Rectal smooth muscle tissue (tissue), 1 donor: ENCODE measurements at regions not wholly inside any gene's neighbourhood (a gene's known extent, or its start where the extent isn't known, plus 50 kb on each side); places are given as distances from the start of the nearest gene placed in this dataset.

Experiments
- H3K27ac ChIP-seq: one replicate; pipeline ENCODE4 v1.7.0; 2013; ENCODE audit warnings: low read depth, low read length, inconsistent platforms
- H3K27me3 ChIP-seq: one replicate; pipeline ENCODE4 v1.7.0; 2013; ENCODE audit warnings: low read length; ENCODE audit not compliant: control insufficient read depth, insufficient read depth
- H3K36me3 ChIP-seq: one replicate; pipeline ENCODE4 v1.7.0; 2013; ENCODE audit warnings: low read length; ENCODE audit not compliant: control insufficient read depth, insufficient read depth
- H3K4me1 ChIP-seq: one replicate; pipeline ENCODE4 v1.7.0; 2013; ENCODE audit warnings: low read length; ENCODE audit not compliant: control insufficient read depth, insufficient read depth
- H3K4me3 ChIP-seq: one replicate; pipeline ENCODE4 v1.7.0; 2013; ENCODE audit warnings: low read length
- H3K9ac ChIP-seq: one replicate; pipeline ENCODE4 v1.7.0; 2013; ENCODE audit warnings: low read length

DNA sequence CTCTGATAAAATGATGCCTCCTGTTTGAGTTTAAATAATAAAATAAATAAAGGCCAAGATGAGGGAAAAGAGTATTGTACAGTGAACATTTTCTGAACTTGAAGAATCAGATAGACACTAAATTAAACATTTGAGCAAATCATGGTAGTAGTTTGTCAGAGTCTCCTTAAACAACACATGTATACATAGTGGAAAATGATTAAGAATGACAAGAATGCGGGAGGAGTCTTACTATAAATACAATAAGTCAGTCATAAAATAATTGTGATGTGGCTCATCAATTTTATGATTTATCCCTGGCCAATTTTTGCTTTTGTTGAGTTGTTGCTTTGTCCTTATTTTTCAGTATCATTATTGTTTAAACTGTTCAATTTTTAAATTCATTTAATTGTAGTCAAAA is 158.0 kb upstream of the TMC3 start:
- Histone ChIP-seq H3K27me3 (no peaks in the 10 kb centered on the region), H3K27ac (no peak overlapping the region), H3K4me1 (peaks cover 14% of the 10 kb centered on the region), H3K4me3 (no peak overlapping the region), H3K9ac (no peak overlapping the region), H3K36me3 (no peaks in the 10 kb centered on the region)

- H3K27me3 ChIP-seq: no peaks in the 10 kb centered on the region
- H3K9ac ChIP-seq: no peak overlapping the region
- no peak overlapping the region for H3K4me3 ChIP-seq
- no peak overlapping the region for H3K27ac ChIP-seq
- no peaks in the 10 kb centered on the region for H3K36me3 ChIP-seq
- peaks cover 14% of the 10 kb centered on the region for H3K4me1 ChIP-seq
These were observed 157.1 kb upstream of the TMC3 start for GRCh38 chr15:81531109-81531592.

DNA sequence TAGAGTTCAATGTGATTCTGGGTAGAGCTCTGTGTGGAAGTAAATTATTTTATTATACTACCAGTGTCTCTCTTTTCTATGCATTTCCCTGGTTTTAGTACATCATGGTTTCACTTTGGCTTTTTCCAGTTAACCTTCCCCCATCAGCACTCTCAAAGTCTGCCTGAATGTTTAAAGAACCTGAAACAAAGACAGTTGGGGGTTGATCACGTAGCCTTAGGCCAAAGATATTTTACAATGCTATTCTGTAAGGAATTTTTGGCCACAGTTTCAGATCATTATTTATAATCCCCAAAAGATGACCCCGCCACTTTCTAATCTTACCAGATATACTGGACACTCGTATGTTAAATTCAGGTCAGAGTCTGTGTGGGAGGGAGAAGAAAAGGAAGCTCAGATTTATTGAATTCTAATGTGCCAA is 156.3 kb upstream of the TMC3 start:
- no peak overlapping the region for H3K9ac ChIP-seq
- H3K27ac ChIP-seq: no peak overlapping the region
- no peak overlapping the region for H3K4me3 ChIP-seq
- peaks cover 14% of the 10 kb centered on the region for H3K4me1 ChIP-seq
- H3K36me3 ChIP-seq: no peaks in the 10 kb centered on the region
- no peaks in the 10 kb centered on the region for H3K27me3 ChIP-seq

GRCh38 chr15:81529481-81529880 is 155.5 kb upstream of the TMC3 start:
- H3K27ac ChIP-seq: no peak overlapping the region
- no peaks in the 10 kb centered on the region for H3K27me3 ChIP-seq
- H3K4me3 ChIP-seq: no peak overlapping the region
- H3K36me3 ChIP-seq: no peaks in the 10 kb centered on the region
- no peak overlapping the region for H3K9ac ChIP-seq
- peaks cover 14% of the 10 kb centered on the region for H3K4me1 ChIP-seq

DNA sequence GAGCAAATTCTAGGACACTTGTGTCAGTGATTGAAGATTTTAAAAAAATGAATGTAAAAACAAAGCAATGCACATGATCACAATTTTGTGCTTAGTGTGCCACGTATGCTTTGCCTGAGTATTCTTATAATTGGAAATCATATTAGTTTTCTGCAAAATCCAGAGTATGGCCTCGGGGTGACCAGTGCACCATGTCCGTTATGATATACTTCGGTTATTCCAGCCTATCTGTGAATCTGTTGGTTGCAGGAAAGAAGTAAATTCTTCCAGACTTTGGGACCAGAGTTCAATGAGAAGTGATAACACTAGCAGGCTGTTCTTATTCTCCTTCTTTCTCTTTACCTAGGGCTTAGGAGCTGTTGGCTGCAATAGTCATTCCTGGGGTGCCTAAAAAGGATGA is 152.0 kb upstream of the TMC3 start:
- peaks cover 11% of the 10 kb centered on the region for H3K4me1 ChIP-seq
- no peaks in the 10 kb centered on the region for H3K36me3 ChIP-seq
- no peak overlapping the region for H3K4me3 ChIP-seq
- H3K27ac ChIP-seq: no peak overlapping the region
- no peaks in the 10 kb centered on the region for H3K27me3 ChIP-seq
- H3K9ac ChIP-seq: no peak overlapping the region

DNA sequence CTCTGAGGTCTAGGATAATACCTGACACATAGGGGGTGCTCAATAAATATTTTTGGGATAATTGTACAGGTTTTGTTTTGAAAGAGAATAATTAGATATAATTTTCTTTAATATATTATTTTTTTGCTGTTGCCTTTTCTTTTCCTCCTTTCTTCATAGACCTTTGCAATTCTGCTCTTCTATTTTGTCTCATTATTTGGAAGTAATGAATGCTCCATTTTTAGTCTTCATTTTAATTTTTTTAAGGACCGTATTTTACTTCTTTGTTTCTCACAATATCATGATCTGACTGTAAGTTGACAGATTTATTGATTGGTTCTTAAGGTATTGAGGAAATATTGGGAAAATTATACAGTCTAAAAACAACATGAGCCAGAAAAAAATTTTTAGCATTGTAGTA is 150.5 kb upstream of the TMC3 start:
- Histone ChIP-seq H3K27ac (no peak overlapping the region), H3K4me3 (no peak overlapping the region), H3K36me3 (no peaks in the 10 kb centered on the region), H3K4me1 (peaks cover under 1% of the 10 kb centered on the region), H3K9ac (no peak overlapping the region), H3K27me3 (no peaks in the 10 kb centered on the region)

DNA sequence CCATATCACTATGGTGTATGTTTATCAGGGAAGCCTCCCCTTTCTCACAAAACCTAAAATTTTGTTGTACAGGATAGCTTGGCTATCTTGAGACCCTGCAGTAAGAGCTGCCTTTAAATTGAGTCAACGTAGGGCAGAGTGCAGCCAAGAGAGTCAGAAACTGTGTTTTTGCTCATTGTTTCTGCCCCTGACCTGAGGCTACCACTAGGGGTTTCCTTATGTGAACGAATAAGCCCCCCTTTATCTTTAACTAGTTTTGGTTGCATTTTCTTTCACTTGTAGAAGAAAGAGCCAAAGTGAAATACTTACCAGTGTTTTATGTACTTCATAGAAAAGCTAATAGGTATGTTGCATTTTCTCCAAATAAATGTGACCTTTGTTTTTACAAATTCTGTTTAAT is 149.9 kb upstream of the TMC3 start:
- Histone ChIP-seq H3K27me3 (no peaks in the 10 kb centered on the region), H3K9ac (no peak overlapping the region), H3K27ac (no peak overlapping the region), H3K36me3 (no peaks in the 10 kb centered on the region), H3K4me3 (no peak overlapping the region), H3K4me1 (no peaks in the 10 kb centered on the region)

- Histone ChIP-seq H3K4me3 (no peak overlapping the region), H3K27me3 (no peaks in the 10 kb centered on the region), H3K4me1 (no peaks in the 10 kb centered on the region), H3K9ac (no peak overlapping the region), H3K36me3 (no peaks in the 10 kb centered on the region), H3K27ac (no peak overlapping the region)
These were observed 146.5 kb upstream of the TMC3 start for GRCh38 chr15:81520480-81520879.

- Histone ChIP-seq H3K4me1 (no peaks in the 10 kb centered on the region), H3K27me3 (no peaks in the 10 kb centered on the region), H3K27ac (no peak overlapping the region), H3K36me3 (no peaks in the 10 kb centered on the region), H3K4me3 (no peak overlapping the region), H3K9ac (no peak overlapping the region)
These were observed 142.4 kb upstream of the TMC3 start for GRCh38 chr15:81516461-81516860.

- H3K4me1 ChIP-seq: no peaks in the 10 kb centered on the region
- H3K36me3 ChIP-seq: no peaks in the 10 kb centered on the region
- no peak overlapping the region for H3K9ac ChIP-seq
- no peak overlapping the region for H3K4me3 ChIP-seq
- no peaks in the 10 kb centered on the region for H3K27me3 ChIP-seq
- no peak overlapping the region for H3K27ac ChIP-seq
These were observed 142.0 kb upstream of the TMC3 start for GRCh38 chr15:81516012-81516411.

GRCh38 chr15:81514725-81515124 is 140.7 kb upstream of the TMC3 start:
- no peaks in the 10 kb centered on the region for H3K4me1 ChIP-seq
- H3K36me3 ChIP-seq: no peaks in the 10 kb centered on the region
- no peak overlapping the region for H3K9ac ChIP-seq
- H3K4me3 ChIP-seq: no peak overlapping the region
- no peaks in the 10 kb centered on the region for H3K27me3 ChIP-seq
- H3K27ac ChIP-seq: no peak overlapping the region

DNA sequence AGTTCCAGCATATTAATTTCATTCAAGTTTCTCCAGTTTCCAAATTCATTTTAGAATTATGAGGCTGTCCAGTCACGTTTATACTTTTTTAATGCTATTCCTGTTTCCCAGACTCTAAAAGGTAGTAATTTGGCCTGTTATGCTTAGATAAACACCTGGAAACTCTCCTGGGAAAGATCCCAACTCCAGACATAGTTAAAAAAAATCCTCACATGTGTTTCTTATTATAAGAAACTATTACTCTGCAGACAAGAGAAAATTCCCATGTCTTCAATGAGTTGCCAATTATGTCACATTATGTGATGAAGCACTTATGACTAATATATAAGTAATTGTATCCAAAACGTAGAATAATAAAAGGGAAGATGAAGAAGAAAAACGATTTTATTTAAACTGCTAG is 137.1 kb upstream of the TMC3 start:
- Histone ChIP-seq H3K4me3 (no peak overlapping the region), H3K27me3 (no peaks in the 10 kb centered on the region), H3K27ac (no peak overlapping the region), H3K4me1 (no peaks in the 10 kb centered on the region), H3K9ac (no peak overlapping the region), H3K36me3 (no peaks in the 10 kb centered on the region)

DNA sequence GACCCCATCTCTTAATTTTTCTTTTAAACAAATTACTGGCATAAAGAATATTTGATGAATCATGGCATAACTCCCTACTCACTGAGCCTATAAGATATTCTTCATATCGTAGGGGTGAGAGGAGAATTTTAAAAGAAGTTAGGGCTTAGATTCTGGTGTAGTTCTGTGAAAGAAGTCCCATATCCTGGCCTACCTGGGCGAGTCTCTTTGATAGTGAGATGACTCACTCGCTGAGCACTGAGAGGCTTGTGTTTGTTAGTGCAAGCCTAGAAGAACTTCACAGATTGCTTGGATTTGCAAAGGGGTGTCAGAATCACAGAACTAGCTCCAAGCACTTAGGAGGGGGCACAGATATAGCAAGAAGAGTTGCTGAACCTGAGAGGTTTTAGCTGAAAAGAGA is 133.8 kb upstream of the TMC3 start:
- no peaks in the 10 kb centered on the region for H3K27me3 ChIP-seq
- no peak overlapping the region for H3K27ac ChIP-seq
- no peak overlapping the region for H3K4me3 ChIP-seq
- H3K9ac ChIP-seq: no peak overlapping the region
- no peaks in the 10 kb centered on the region for H3K4me1 ChIP-seq
- H3K36me3 ChIP-seq: no peaks in the 10 kb centered on the region
